Fibroblast of skin of left biceps (primary cell): ENCODE measurements at regions not wholly inside any gene's neighbourhood (a gene's known extent, or its start where the extent isn't known, plus 50 kb on each side); places are given as distances from the start of the nearest gene placed in this dataset.

Experiments
- DNase-seq, 2 experiments: peaks; one replicate each; pipeline ENCODE4 v3.0.0-alpha.2; 2013; ENCODE audit warnings: low read depth in 2 of 2

GRCh38 chr3:72567474-72567873, 280.8 kb downstream of the SHQ1 start:
- no peak for DNase-seq

- no peak for DNase-seq
Observed at GRCh38 chr3:72565593-72565992, 282.7 kb downstream of the SHQ1 start.

- DNase-seq, result no peak
Observed at GRCh38 chr3:72563690-72564370, 284.4 kb downstream of the SHQ1 start.

- DNase-seq, result no peak
Observed at GRCh38 chr3:72560846-72561675, 287.2 kb downstream of the SHQ1 start.

GRCh38 chr3:72559385-72559784, 288.9 kb downstream of the SHQ1 start:
- no peak for DNase-seq

GRCh38 chr3:72558001-72558400, 290.2 kb downstream of the SHQ1 start:
- no peak for DNase-seq

- no peak for DNase-seq
Observed at GRCh38 chr3:72555714-72556113, 292.5 kb downstream of the SHQ1 start.

GRCh38 chr3:72554689-72555088, 293.6 kb downstream of the SHQ1 start:
- no peak for DNase-seq

- no peak for DNase-seq
Observed at GRCh38 chr3:72553298-72553697, 294.9 kb downstream of the SHQ1 start.

- DNase-seq, result no peak
Observed at GRCh38 chr3:72550582-72551262, 297.5 kb downstream of the SHQ1 start.

GRCh38 chr3:72549761-72550581, 298.3 kb downstream of the SHQ1 start:
- no peak for DNase-seq

GRCh38 chr3:72548981-72549380, 299.3 kb downstream of the SHQ1 start:
- DNase-seq, result no peak

GRCh38 chr3:72548461-72548860, 299.8 kb downstream of the SHQ1 start:
- DNase-seq, result no peak

GRCh38 chr3:72547183-72547582, 301.1 kb downstream of the SHQ1 start:
- DNase-seq, result no peak

- DNase-seq, result no peak
Observed at GRCh38 chr3:72544239-72544638, 304.0 kb downstream of the SHQ1 start.

- DNase-seq, result no peak
Observed at GRCh38 chr3:72543246-72543645, 305.0 kb downstream of the SHQ1 start.

- DNase-seq, result no peak
Observed at GRCh38 chr3:72542781-72543180, 305.5 kb downstream of the SHQ1 start.

GRCh38 chr3:72539856-72540255, 308.4 kb downstream of the SHQ1 start:
- no peak for DNase-seq

- DNase-seq, result no peak
Observed at GRCh38 chr3:72538070-72538745, 310.0 kb downstream of the SHQ1 start.

- DNase-seq, result no peak
Observed at GRCh38 chr3:72537448-72537847, 310.8 kb downstream of the SHQ1 start.

- no peak for DNase-seq
Observed at GRCh38 chr3:72536878-72537267, 311.4 kb downstream of the SHQ1 start.
